ENCODE measurements at regions not wholly inside any gene's neighbourhood (a gene's known extent, or its start where the extent isn't known, plus 50 kb on each side); places are given as distances from the start of the nearest gene placed in this dataset.

DNA sequence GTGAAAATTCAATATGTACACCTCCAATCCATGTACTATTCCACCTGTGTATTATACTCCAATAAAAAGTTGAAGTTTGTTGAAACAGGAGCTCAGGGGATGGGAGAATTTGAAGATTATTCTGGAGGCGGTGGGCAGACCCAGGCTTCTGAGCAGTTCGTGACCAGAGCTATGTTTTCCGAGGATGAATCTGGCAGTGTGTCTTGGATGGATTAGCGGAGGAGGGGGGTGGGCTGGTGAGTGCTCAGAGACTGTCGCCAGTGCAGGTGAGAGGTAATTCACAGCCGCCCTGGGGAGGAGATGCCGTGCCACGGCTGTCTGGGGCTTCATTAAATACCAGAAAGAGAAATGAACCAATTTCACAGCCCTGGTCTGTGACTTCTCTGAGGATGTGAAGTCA is 283.0 kb upstream of the RTL1 start:
- no peak overlapping the region for H3K27ac ChIP-seq (ENCODE audit: low read depth, low read length)
- 86 to 94% (median 89%) methylated on average over 8 of the region's 8 CpGs for WGBS, 3 donors

DNA sequence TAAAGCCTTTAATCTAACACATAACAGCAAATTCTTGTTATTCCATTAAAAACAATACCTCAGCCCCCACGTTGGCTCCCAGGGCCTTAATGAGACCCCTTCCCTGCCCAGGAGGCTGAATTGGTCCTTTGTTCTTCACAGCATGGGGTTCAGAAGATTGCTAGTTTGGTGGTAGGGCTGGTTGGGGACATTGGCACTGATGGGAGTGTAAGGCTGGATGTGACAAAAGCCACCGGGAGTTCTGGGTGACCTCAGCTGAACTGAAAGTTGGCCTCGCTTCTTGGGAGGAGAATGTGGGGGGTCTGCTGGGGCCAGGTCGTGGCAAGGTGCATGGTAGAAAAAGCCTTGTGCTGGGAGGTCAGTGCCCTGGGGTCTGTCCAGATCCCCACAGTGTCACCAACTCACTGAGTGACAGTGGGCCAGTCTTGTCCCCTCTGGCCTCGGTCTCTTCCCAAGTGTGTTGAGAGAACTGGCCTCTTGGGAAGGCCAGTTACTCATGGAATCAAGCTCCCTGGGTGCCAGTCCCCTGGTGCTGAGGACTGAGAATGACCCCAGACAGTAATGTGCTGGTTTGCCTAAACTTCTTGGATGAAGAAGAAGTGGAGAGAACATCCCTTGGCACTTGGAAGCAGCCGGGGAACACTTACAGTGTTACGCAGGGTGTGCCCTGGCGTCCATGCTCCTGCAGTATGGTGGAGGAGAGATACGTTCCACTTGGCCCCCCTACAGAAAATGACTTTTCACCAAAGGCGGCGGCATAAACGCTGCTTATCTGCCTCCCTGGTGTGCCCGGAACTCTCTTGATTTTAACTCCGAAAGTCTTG is 283.7 kb upstream of the RTL1 start:
- WGBS, 3 donors: 80 to 88% (median 83%) methylated on average over 14 of the region's 14 CpGs
- H3K27ac ChIP-seq (ENCODE audit: low read depth, low read length): no peak overlapping the region

DNA sequence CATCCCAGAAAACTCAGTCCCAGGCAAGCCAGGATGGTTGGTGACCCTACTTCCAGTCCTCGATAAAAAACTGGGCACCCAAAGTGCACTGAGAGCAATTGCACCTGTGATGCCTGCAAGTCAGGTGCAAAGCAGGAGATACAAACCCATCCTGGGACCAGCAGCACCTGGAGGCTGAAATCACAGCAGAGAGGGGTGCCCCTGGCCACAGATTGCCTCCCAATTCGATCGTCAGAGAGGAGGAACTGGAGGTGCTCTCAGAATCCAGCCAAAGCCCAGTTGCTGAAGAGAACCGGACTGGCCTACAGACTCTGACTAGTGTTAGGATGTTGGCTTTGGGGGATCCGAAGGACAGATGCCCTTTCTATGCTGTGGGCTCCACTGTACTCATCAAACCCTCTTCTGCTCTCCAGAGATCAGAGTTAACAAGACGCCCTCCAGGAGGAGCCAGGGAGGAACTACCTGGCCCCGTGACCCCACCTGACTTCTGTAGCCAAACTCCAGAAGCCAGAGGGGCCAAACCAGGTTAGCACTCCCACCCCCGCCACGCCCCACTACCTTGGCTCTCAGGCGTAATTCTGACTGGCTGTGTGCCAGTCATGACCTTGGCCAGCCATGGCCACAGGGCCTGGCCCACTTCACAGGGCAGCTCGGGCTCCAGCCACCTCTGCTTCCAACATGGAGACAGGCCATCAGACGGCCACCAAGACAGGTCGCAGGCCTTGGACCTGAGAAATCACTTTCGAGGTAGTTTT is 284.5 kb upstream of the RTL1 start:
- WGBS, 3 donors: 66 to 85% (median 81%) methylated on average over 14 of the region's 14 CpGs
- no peak overlapping the region for H3K27ac ChIP-seq (ENCODE audit: low read depth, low read length)

DNA sequence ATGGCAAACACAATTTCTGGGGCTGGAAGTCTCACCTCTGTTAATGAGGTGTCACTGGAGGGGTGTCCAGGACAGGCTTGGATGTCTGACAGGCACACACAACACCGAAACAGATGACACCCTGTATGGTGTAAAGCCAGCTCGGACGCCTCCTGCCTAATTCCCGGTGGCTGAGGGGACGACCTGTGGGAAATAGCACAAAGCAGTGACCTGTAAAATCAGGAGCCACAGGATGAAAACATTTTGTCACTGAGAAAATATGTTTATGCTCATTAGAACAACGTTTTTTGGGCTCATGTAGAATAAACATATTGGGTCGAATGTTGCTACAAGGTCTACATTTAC is 285.0 kb upstream of the RTL1 start:
- WGBS, 3 donors: 79 to 81% (median 80%) methylated on average over 7 of the region's 7 CpGs
- H3K27ac ChIP-seq (ENCODE audit: low read depth, low read length): no peak overlapping the region

DNA sequence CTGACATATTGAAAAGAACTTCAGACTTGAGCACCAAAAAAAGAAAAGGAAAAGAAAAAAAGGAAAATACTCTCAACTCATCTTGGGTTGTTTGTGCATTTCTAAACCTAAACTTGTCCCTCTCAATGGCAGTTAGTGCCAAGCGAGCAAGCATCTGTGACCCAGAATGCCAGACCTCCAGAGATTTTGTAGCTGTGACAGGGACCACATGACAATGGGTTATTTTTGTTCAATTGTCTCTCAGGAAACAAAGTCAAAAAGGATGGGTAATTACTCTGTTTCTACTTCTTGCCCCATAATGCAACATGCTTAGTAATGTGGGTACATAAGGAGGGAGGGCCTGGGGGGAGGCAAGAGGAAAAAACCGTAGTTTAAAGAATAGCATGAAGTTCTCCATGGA is 285.7 kb upstream of the RTL1 start:
- no peak overlapping the region for H3K27ac ChIP-seq (ENCODE audit: low read depth, low read length)

DNA sequence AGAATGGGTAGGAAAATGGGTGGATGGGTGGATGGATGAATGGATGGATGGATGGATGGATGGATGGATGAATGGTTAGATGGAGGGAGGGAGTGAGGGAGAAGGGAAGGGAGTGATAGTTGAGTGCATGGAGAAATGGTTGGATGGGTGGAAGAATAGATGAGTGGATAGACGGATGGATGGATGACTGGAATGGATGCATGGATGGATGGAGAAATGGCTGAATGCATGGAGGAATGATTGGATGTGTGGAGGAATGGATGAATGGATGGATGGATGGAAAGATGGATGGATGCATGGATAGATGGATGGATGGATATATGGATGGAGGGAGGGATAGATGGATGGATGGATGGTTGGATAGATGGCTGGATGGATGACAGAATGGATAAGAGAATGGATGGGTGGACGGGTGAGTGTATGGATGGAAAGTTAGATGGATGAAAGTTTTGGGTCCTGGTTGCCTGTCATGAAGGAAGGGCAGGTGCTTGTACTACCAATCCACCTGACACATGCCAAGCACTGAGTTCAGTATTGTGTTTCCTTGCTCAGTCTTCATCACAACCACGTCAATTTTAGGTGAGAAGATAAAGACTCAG is 286.5 kb upstream of the RTL1 start:
- no peak overlapping the region for H3K27ac ChIP-seq (ENCODE audit: low read depth, low read length)
- WGBS, 3 donors: 76 to 88% (median 87%) methylated on average over 3 of the region's 3 CpGs

More for the DNA sequence above, 285.7 kb upstream of the RTL1 start:
- 53 to 69% (median 62%) methylated on average over 2 of the region's 2 CpGs for WGBS, 3 donors

DNA sequence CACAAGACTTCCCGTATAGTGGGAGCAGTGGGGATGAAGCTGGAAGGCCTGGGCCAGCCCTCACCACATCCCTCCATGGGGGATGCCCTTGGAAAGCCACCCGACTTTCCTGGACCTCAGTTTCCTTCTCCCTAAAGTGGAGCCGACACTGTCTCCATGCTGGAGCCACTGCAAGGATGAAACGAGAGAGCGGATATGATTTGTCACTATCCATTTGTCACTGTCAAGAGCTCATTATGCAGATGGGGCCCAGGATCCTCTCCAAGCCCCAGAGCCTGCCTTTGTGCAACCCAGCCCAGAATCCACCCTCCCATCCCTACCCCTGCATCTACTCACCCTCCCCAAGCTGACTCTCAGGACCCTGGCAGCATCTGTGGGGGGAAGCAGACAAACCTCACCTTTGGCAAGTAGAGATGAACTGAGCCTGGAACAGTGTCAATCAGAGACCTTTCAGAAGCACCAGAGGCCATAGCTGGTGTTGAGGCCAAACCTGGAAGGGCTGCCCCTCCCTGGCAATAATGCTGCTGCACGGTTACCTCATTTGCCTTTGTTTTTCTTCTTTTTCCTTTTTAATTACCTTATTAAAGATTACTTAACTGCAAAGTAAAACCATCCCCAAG is 287.7 kb upstream of the RTL1 start:
- H3K27ac ChIP-seq (ENCODE audit: low read depth, low read length): no peak overlapping the region
- 60 to 85% (median 80%) methylated on average over 6 of the region's 6 CpGs for WGBS, 3 donors

DNA sequence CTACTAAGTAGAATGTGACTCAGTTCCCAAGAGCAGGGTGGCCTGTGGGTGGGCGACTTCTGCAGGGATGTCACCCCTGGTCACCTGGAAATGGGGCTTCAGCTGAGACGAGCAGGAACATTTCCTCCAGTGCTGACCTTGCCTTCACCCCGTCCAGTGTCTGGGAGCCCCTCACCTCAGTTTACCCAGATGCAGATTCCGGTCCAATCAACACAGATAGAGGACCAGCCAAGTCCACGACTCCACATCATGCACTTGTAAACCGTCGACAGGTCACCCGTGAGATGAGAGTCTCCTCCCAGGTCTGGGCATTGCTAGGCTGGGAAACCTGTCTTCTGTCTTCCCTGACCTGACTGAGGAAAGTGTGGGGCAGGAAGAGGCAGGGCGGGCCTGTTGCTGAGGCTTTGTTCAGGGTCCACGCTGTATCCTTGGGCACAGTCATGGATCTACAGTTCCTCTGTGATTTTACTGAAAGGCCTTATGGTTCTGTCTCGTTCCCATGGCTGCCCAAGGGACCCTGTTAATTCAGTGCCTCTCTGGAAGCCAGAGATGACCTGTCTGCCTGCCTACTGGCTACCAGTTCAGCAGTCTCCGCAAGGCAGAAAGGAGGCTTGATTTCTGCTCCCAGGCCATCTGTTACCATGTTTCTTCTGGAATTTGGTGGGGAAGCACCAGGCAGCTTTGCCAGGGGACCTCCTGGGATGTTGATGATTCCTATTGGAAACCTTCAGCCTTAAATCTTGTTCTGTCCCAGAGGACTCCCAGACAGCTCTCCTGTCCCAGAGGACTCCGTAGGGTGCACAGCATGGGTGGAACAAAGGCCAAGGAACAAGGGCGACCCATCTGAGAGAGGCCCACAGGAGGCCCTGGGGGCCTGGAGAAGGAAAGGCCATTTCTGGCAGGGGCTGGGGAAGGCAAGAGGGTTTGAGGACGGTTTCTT is 288.5 kb upstream of the RTL1 start:
- WGBS, 3 donors: 89% methylated on average over 15 of the region's 15 CpGs
- no peak overlapping the region for H3K27ac ChIP-seq (ENCODE audit: low read depth, low read length)

DNA sequence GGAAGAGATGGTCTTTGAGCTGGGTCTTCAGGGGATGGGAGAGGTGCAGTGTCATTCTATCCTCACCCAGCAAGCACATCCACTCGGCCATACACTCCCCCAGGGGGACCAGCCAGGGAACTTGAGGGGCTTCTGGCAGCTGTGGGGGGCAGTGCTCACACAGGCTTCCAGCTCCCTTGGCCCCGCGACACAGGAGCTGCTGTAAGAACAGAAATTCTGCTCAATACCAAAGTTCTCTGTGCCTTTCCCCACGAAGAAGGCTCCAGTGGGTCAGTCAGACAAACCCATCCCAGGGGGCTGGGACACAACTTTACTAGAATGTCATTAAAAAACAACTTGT is 289.1 kb upstream of the RTL1 start:
- WGBS, 3 donors: 80 to 94% (median 83%) methylated on average over 4 of the region's 4 CpGs
- H3K27ac ChIP-seq (ENCODE audit: low read depth, low read length): no peak overlapping the region

DNA sequence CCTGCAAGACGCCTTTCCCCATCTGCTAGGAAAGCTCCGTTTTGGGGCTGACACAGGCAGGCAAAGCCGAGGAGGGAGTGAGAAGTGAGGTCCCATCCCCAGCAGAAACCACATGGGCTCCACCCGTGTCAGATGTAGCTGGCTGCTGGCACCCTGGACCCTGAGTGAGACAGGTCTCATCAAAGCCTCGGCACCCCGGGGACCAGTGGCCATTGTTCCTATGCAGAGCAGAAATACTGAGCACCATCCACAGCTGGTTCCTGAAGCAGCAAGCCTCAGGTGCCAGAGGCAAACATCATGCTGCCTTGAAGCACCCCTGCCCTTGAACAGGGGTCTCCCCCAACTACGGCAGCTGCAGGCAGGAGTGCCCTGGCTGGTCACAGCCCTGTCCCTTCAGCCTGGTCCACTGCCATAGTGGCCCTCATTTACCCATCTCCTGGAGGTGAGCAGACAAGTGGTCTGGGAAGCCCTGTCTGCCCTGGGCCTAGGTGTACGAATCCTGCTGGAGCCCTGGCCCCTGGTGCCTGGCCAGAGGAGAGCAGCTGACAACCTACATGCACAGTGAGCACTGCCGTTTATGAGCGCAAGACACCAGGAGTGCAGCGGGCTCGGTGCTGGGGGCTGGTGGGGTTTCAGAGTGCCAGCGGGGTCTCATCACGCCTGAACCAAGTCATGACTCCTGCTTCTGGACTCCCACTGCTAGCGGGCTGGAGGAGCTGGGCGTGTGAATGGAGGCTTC is 289.8 kb upstream of the RTL1 start:
- no peak overlapping the region for H3K27ac ChIP-seq (ENCODE audit: low read depth, low read length)
- 85 to 88% (median 86%) methylated on average over 16 of the region's 16 CpGs for WGBS, 3 donors

DNA sequence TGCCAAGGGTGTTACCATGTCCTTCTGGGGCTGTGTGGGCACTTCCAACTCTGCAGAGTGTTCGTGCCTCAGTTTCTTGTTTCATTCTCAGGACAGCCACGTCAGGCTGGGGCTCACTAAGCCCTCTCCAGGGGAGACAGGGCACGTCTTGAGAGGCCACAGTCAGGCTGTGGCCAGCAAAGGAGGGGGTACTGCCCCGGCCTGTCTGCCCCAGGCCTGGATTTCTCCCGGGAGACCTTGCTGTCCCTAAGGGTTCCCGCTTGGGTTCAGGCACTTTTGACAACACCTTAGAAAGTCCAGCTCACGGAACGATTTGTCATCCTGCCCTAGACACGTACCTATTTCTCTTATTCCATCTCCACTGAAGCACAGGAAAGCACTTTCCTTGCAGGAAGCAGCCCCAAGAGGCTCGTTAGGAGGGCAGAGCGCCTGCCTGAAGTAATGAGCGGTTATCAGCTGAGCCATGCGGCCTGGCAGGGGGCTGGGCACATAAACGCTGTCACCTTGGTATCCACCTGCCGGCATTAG is 290.4 kb upstream of the RTL1 start:
- WGBS, 3 donors: 65 to 77% (median 72%) methylated on average over 15 of the region's 15 CpGs
- H3K27ac ChIP-seq (ENCODE audit: low read depth, low read length): no peak overlapping the region

DNA sequence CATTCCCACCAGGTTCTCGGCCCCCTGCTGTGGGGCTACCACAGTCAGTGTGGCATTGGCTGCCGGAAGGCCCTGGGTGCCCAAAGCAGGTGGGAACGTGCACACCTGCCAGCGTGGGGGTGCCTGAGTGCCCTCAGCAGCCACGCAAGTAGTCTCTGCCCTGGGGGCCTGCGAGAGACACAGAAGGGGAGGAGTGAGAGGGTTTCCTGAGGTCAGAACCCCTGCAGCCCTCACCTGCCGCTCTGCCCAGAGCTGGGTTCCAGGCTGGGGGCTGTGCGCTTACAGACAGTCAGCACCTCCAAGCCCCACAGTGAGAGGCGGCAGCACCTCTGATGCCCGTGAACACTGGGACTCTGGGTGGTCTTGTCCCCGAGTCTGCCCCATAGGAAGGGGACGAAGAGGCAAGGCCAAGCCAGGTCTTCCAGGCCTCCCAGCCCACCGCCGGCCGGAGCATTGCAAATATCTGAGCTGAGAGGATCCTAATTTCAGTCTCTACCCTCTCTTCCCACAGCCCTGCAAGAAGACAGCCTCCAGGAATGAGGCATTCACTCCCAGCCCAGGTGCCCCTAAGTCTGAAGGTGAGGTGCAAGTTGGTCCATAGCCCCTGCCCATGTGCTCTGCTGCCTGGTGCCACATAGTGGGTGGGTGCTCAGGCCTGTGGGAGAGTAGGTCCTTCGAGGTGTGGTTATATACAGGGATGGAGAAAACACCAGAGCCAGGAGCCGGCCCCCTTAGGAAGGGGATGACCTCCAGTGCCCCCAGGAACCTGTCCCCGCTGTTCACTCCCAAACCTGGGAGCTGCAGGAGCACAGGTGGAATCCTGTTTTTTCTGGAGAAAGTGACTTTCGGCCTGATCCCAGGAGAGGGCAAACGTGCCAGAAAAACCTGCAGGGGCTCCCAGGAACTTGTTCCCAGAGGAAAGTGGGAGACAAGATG is 291.1 kb upstream of the RTL1 start:
- no peak overlapping the region for H3K27ac ChIP-seq (ENCODE audit: low read depth, low read length)
- 67 to 85% (median 81%) methylated on average over 20 of the region's 20 CpGs for WGBS, 3 donors

DNA sequence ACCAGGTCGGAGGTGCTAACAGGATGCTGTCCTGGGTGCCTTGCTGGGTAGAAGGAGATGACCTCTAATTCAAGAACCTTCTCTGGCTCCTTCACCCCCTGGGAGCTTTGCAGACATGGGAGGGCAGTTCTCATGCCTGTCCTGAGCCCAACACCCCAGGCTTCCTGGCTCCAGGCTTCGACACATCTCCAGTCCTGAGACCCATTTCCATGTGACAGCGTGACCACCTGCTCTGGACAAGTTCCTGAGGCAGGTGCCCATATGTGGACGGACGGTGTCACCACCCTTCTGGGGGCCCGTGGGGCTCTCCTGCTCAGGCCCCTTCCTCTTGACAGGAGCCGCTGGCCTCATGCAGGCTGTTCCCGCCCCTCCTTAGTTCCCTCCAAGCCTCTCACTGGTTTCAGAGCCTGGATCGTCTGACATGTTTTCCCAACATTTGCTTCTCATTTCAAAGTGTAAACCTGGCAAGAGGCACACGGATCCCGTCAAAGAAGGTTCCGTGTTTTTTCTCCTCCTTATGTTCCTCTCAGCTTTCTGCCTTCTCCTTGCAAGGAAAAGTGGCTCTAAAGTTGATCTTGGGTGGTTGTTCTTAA is 291.9 kb upstream of the RTL1 start:
- WGBS, 3 donors: 75 to 86% (median 76%) methylated on average over 12 of the region's 12 CpGs
- no peak overlapping the region for H3K27ac ChIP-seq (ENCODE audit: low read depth, low read length)

DNA sequence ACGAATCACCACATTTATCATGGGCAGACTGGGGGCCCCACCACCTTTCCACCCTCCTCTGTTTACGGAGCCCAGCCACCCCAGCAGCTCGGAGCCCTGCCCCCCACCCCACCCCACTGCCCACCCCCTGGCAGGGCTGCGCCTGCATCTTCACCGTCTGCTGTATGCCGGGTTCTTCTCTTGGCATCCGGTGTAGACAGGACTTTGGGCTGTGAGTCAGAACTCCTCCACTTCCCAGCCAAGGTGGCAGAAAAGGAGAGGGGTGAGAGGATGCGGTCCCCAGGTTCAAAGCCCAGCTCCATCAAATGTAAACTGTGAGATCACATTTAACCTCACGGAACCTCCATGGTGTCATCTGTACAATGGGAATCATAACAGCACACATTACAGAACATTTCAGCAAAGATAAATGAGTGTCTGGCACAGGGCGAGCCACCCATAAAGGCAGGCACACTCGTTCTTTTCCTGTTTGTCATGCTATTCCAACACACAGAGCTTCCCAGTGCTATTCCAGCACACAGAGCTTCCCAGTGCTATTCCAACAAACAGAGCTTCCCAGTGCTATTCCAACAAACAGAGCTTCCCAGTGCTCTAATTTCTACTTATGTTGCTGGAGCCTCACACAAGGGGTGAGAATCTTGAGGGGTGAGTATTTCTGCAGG is 292.7 kb upstream of the RTL1 start:
- WGBS, 3 donors: 80 to 85% (median 83%) methylated on average over 11 of the region's 11 CpGs
- no peak overlapping the region for H3K27ac ChIP-seq (ENCODE audit: low read depth, low read length)

DNA sequence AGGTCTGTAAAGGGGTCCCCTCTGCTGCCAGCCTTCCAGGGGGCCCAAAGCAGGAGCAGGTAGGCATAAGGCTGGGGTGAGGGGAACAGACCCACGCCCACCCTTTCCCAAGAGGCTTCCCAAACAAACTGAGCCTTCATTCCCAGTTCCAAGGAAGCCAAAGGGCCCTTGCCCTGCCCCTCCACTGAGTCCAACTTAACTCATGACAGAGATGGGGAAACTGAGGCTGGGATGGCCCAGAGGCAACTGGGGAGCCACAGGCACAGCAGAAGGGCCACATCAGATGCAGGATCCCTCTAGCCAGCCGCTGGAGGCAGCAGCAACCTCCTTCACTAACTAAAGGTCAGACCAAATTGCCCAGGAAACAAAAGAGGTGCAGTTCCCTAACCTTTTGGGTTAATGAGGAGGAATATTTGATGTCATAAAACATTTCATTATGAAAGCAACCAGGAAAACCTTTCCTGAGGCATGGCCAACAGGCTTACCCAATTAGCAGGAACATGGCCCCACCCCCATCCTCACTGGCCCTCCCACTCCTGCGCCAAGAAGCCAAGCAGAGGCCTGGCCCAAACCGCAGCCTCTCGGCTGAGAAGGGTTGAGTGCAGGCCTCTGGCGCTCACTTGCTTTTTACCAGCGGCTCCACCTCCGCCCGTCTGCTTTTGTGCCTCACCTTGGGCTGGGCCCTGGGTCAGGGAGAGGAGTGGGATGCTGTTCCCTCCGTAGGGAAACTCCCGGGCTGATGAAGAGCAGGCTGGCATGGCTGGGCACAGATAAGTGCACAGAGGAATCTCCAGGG is 293.5 kb upstream of the RTL1 start:
- no peak overlapping the region for H3K27ac ChIP-seq (ENCODE audit: low read depth, low read length)
- 76 to 86% (median 77%) methylated on average over 11 of the region's 11 CpGs for WGBS, 3 donors

Measured in adipose tissue (tissue), 3 donors.